ELF-1 (cell line): ENCODE measurements at regions not wholly inside any gene's neighbourhood (a gene's known extent, or its start where the extent isn't known, plus 50 kb on each side); places are given as distances from the start of the nearest gene placed in this dataset.

Source experiments
- DNase-seq: peaks from one replicate; pipeline ENCODE4 v3.0.0-alpha.2; 2016; ENCODE audit warnings: low read depth, low spot score

DNA sequence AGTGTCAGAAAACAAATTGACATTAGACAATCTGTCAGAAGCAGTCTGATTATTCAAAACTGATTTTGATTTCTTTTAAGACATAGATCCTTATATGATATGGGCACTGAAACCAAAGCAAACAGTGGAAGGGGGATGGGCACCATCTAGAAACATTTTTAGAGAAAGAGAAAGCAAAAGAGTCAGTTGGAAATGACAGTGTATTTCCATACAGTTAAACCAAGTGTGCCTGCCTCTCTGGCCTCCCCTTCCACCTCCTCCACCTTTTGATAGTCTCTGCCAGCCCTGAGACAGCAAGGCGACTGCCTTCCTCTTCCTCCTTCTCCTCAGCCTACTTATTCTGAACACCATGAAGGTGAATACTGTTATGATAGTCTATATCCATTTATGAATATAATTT lies 949.7 kb downstream of the AMY1C start:
- DNase-seq: no peak

DNA sequence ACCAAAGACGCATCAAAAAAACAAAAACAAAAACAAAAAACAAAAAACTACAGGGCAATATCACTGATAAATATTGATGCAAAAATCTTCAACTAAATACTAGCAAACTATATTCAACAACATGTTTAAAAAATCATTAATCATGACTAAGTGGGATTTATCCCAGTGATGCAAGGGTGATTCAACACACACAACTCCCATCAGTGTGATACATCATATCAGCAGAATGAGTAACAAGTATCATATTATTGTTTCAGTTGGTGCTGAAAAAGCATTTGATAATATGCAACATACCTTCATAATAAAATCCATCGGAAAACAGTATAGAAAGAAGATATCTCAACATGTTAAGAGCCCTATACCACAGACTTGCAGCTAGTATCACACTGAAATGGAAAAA lies 953.0 kb downstream of the AMY1C start:
- DNase-seq: no peak

DNA sequence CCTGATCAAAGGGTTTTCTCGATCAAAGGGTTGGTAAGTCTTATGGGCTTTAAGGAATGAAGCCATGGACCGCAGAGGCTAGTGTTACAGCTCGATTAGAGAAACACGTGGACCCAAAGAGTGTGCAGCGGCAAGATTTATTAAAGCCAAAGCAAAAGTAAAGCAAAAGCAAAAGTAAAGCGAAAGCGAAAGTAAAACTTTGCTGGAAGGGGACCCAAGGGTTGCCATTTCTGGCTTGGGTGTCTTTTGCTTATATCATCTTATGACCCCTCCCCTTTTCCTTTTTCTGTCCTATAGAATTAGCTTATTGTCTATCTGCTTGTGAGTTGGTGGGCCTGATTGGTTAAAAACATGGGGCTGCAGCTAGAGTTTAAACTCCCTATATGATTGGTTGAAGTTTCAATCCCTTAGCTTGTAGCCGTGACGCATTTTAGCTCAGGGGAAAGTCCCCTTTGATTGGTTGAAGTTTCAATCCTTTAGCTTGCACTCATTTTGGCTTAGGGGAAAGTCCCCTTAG lies 957.0 kb downstream of the AMY1C start:
- DNase-seq: no peak

DNA sequence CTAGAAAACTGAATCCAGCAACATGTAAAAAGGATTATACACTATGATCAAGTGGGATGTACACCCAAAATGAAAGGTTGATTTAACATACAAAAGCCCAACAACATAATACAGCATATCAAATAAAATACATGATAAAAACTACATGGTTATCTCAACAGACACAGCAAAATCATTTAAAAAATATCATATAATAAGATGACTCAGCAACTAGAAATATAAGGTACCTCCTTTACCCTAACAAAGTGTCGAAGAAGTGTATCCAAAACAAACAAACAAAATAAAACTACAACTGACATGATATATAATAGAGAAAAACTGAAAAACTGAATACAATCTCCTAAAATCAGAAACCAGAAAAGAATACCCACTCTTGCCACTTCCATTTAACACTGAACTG lies 969.1 kb downstream of the AMY1C start:
- DNase-seq: no peak

DNA sequence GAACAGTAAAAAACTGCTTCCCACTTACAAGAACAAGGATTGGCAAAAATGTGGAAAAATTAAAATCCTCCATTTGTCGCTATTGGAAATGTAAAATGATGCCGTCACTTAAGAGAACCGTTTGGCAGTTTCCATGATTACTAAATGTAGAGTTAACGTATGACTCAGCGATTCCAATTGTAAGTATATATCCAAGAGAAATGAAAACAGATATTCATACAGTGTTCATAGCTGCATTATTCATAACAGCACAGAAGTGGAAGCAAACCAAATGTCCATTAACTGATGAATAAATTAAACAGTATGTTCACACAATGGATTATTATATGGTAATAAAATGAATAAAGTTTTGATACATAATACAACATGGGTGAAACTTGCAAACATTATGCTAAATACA lies 971.0 kb downstream of the AMY1C start:
- DNase-seq: no peak

DNA sequence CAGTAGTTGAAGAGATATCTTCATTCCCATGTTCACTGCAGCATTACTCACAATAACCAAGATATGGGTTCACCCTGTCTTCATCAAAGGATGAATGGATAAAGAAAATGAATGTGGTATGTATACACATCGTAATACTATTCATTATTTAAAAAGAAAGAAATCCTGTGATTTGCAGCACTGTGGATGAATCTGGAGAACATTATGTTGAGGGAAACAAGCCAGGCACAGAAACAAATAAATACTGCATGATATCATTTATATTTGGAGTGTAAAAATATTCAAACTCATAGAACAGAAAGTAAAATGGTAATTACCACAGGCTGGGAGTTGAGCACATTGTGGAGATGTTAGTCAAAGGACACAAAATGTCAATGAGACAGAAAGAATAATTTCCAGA lies 977.2 kb downstream of the AMY1C start:
- DNase-seq: no peak

DNA sequence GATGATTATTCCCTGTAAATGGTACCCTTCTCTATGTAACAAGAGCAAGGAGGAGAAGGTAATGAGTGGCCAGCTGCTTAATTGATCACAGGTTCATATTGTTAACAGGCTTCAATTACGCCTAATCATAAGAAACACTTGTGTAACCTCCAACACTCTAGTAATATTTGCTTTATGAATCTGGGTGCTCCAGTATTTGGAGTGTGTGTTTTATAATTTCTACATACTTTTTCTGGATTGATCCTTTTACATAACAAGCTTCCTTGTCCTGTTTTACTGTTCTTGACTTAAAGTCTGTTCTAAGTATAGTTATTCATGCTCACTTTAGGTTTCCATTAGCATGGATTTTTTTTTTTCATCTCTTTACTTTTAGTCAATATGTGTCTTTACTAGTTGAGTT lies 984.2 kb downstream of the AMY1C start:
- DNase-seq: no peak

DNA sequence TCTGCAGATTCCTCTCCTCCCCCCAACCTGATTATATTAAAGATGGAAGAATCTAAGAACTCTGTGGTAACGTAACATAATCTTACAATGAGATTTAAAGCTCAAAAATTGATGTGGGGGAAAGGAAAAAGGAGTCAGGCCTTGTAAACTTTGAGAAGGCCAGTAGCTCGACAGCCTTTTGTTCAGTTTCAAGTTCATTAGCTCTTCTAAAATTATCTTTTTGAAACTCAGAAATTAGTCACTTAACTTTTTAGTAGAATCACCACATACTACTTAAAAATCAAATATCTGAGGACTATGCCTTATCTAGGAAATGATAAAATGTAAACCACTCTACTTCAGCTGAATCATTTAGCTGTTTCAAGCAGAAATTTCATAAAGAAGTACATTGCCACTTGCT lies 996.2 kb downstream of the AMY1C start:
- DNase-seq: no peak

DNA sequence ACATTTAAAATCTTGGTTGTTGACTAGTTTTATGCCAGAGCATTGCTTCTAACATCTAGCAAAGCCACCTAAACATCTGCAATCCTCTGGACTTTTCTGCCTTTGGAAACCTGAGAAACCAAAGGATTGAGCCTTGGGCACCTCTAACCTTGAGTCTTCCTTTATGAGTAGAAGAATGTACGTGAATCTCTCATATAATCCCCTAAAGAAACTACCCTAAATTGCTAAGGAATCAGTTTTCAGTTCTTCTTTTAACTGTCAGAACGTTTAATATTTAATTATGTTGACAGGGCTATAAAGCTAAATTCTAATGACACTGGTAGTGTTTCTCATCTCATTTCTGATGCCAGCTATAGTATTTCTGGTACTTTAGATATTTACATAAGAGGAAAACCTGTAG lies 997.3 kb downstream of the AMY1C start:
- no peak for DNase-seq

DNA sequence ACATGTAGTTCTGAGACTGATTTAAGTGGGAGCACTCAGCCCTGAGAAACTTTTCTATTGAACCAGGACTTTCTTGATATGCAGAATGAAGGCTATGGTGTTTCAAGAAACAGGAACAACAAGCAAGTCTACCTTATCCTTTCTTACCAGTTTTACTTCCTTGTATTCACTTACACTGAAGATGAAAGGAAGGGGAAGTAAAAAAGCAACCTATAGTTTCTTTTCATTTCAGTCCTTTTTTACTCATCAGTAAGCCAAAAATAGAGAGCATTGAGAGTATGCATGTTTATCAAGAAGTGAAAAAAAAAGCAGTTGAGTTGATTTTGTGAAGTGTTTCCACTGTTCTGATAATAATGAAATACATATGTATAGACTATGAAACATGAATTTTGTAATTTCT lies 1010.3 kb downstream of the AMY1C start:
- DNase-seq: no peak

DNA sequence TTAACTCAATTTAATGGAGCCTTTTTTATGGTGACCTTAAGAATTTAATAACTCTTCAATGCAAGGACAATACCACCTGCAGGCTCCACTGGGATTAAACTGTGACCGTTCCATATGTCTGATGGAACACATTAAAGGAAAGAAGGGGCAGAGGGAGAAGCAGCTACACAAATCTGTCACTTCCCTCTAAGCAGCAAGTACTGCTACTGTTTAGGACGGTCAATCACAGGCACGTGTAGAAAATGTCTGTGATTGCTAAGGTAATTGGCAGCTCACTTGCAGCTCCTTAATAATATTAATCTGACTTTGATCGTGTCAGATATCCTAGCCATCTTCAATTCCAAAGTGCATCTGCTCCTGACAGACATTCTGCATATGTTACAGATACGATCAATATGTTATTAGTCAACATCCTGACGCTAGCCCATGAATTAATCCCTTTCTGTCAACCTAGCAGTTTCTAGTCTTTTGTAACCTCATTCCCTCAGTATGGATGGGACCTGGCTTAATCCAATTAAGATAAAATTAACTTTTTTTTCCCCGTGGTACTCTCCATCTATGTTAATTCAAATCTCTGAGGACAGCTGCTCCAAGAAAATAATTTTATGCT lies 1012.4 kb downstream of the AMY1C start:
- DNase-seq: no peak

DNA sequence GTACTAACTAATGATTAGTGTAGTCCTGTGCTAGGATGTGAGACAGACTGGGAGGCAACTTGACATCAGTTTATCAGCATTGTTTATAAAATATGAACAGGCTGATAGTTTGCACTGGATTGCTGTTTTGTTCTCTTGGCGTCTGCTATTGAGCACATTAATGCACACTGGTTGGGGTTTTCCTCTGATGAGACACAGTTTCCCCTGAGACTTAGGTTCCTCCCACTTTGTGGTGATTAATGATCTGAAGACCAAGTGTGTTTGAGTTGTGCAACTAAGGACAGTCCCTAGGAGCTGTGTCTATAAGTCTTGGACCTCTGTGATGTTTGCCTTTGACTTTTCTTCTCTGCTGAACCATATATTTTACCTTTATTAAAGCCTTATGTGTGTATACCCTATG lies 1015.4 kb downstream of the AMY1C start:
- no peak for DNase-seq

DNA sequence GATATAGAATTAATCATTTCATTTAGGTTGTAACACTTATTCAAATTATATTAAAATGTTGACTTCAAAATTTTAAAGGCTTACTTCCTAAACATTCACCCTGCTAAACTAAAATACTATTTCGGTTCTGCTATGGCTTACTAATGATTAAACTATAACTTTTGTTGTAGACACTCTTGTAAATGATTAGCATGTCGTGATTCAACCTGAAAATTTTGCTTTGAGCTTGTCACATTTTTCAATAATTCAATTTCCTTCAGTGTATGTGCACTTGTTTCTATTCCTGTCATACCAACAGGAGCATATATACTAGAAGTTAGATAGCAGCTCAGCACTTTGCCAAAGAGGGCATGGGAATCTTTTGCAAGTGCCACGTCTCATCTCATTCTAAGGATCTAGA lies 1018.8 kb downstream of the AMY1C start:
- no peak for DNase-seq

DNA sequence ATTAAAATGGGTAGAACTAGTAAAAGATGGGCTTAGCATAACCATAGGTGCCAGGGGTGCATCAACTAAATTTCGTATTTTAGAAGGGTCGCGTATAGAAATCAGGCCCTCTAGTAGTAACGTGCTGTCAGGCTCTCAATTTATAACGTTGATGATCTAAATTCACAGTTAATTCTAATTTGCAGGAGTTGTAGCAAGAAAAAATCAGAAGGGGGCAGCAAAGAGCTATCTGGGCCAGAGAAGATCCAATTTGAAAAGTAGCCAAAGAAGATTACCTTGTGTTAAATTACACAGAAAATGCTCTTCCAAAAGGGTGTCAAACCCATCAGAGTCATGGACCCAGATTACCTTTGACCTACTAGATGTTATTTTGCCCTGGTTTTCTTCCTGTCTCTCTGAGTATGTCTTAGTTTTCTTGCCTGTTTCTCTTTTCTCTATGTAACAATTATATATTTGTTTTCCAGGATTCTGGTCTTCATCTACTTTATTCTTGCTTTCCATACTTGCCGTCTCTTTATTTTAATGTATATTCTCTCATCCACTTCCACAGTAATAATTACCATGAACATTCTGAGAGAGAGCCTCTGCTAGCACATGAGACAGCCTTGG lies 1030.9 kb downstream of the AMY1C start:
- DNase-seq: peak; percentile 24

DNA sequence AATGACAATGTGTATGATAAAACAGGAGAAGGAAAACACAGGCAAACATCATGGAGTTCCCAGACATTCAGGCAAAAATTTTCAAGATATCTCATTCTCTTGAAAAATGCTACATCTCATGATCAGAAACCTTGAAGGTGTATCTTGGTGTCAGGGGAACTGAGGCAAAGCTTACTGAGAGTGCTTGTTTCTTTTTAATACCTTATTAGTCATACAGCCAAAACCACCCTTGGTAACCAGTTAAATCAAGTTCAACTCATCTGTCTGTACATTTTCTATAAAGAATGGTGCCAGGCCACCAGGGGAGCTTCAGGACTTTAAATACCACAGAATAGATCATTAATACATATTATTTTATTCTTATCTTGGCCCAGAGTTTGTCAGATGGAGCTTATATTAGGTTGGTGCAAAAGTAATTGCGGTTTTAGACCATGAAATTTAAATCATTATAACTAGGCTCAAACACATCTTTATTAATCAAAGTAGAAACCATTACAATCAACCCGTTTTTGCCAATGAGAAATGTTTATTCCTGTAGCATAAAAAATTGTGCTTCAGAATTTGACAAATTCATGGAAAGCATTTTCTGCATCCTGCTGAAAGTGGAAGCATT lies 1036.0 kb downstream of the AMY1C start:
- no peak for DNase-seq

DNA sequence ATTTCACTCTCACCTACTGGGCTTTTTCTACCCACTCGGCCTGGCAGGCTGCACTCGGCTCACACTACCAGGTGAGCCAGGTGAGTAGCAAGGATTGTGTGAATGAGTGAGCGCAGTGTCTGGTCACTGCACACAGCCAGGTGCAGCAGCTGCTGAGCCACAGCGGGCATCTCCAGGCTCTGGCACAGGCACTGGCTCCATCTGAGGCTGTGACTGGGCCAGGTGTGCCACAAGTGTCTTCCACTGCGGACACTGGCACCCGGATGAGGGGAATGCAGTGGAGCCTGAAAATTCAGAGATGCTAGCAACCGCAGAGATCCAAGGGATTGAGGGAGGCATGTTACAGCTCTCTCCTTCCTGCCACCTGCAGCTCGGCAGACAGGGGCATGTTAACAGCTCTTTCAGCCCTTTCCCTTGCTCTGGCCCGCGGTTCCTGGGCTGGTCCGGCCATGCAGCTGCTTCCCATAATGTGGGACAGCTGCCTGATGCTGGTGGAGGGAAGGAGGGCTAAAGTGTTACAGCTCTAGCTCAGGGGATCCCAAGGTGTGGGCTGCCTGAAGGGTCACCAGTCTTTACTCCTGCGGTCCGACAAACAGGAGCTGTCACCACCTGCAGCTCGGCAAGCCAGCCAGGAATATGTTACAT lies 1038.3 kb downstream of the AMY1C start:
- DNase-seq: no peak

DNA sequence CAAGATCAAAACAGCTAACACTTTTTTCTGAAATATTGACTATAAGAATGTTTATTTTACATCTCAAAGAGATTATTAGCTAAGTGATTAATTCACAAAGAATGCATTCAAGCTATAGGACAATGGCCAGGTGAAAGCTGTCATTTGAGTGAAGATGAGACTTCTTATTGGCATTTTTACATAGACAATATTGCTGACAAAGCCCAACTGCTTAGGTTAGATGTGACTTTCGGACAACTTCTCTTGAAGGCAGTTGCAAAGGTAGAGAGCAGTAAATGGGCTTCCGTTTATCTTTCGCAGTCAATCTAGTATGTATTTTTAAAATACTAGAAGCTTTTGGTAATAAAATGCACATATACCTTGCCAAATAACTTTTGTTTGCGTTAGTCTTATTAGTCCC lies 1041.3 kb downstream of the AMY1C start:
- DNase-seq: no peak

DNA sequence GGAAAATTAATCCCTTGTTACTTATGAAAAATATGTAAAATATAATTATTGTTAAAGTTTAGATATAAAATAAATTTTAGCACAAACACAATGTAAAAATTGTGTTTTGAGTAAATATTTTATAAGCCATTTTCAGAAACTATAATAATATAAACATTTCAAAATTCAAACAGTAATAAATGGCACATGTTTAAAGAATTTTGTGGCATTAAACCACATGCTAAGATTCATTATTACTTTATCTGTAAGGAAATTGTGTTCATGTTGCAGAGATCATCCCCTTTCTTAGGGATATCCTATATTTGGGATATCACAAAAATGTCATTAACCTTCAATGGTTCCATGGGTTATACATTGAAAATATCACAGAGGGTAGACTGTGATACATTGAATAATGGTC lies 1044.3 kb downstream of the AMY1C start:
- no peak for DNase-seq

DNA sequence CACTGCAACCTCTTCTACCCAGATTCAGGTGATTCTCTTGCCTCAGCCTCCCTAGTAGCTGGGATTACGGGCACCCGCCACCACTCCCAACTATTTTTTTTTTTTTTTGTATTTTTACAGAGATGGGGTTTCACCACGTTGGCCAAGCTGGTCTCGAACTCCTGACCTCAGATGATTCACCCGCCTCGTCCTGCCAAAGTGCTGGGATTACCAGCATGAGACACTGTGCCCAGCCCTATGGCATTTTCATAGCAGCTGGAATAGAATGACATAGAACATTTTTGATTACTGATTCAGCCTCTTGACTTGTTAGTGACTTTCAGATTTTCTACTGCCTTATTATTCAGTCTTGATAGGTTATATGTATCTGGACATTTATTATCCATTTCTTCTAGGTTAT lies 1046.2 kb downstream of the AMY1C start:
- no peak for DNase-seq

DNA sequence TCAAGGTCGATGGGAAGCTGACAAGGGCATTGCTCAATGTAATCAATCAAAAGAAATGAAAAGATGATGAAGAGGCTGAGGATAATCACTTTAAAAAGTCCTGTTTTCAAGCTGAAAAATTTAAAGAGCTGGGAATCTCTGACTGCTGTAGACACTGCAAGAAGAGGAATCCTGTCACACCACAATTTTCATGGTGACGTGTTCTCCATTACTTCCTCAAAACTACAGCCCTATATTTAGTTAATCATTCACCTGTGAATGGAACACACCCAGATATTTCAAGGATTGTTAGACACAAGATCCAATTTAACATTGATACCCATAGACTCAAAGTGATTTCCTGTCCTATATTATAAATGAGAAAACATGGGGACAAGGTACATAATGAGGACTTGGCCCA lies 1048.3 kb downstream of the AMY1C start:
- no peak for DNase-seq

DNA sequence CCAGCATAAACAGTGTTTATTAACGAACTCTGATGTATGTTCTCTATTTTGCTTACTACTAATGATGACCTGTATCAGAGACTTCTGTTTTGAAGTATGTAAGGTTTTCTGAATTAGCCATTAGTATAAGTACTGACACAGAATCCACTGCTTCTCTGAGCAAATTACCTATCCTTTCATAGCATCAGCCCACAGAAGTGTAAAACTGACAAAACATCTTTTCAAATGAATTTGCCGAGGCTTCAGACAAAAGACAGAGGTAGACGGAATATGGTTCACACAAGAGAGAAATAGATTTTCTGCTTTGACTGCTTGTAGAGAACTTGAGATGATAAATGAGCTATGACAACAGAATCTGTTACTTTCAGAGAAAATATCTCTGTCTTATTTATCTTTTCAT lies 1051.6 kb downstream of the AMY1C start:
- no peak for DNase-seq

DNA sequence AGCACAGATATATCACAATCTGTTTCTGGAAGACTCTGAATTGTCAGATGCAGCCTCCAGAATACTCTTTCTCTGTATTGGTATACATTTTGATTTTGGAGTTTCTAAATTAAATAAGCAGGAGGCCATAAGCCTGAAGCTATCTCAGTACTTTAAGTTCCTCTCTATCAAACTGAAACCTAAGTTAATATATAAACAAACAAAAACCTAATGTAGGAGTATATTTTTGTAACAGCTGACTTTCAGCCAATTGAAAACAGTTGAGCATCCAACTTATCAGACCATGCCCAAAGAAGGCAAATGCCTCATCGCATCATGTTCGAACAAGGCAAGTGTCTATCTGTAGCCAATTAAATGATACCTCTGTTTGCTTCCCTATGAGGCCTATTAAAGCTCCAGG lies 1054.4 kb downstream of the AMY1C start:
- no peak for DNase-seq

DNA sequence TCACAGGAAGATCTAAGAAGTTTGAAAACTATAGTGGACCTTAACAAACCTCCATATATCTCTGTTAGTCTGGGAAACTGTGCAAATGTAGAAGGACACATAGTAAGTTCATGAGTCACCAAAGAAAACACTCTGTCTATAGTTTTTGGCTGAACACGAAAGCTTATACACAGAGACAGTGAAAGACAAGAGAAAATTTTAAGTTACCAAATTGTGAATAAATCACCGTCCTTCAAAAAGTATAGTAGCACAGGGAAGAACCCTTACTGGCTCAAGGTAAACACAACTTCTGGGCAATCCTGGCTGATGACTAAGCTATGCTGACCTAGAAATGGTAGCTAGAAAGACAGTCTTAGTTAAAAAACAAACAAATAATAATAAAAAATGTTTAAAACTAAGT lies 1057.9 kb downstream of the AMY1C start:
- no peak for DNase-seq
